ENCODE measurements at regions not wholly inside any gene's neighbourhood (a gene's known extent, or its start where the extent isn't known, plus 50 kb on each side); places are given as distances from the start of the nearest gene placed in this dataset.

- DNase-seq (ENCODE audit: low read depth), result no peak
- no peak for TF ChIP-seq CTCF (conservative IDR thresholded peaks at IDR 0.05; ENCODE audit: low read length)
- no peak overlapping the region for H3K4me3 ChIP-seq (ENCODE audit: low read length)
These were observed 347.1 kb upstream of the FAM98A start for GRCh38 chr2:33946193-33946592.

DNA sequence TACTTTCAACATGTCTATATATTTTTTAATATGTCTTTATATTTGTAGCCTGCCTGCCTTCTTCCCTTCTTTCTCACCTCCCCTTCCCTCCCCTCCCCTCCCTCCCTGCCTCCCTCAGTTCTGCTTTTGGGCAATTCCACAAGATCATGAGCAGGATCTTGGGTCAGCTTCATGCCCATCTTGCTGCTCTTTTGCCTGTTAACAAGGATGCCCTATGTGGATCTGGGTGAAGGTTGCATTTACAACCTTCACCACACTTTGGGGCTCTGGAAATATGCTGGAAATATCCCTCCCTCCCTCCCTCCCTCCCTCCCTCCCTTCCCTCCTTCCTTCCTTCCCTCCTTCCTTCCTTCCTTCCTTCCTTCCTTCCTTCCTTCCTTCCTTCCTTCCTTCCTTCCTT is 334.1 kb upstream of the FAM98A start:
- DNase-seq (ENCODE audit: low read depth), result no peak
- H3K4me3 ChIP-seq (ENCODE audit: low read length), result no peak overlapping the region
- no peak for TF ChIP-seq CTCF (conservative IDR thresholded peaks at IDR 0.05; ENCODE audit: low read length)

- TF ChIP-seq CTCF (conservative IDR thresholded peaks at IDR 0.05; ENCODE audit: low read length), result no peak
- no peak for DNase-seq (ENCODE audit: low read depth)
- H3K4me3 ChIP-seq (ENCODE audit: low read length), result no peak overlapping the region
These were observed 332.1 kb upstream of the FAM98A start for GRCh38 chr2:33931164-33931563.

GRCh38 chr2:33929467-33929866 is 330.4 kb upstream of the FAM98A start:
- no peak overlapping the region for H3K4me3 ChIP-seq (ENCODE audit: low read length)
- no peak for TF ChIP-seq CTCF (conservative IDR thresholded peaks at IDR 0.05; ENCODE audit: low read length)
- DNase-seq (ENCODE audit: low read depth), result no peak

DNA sequence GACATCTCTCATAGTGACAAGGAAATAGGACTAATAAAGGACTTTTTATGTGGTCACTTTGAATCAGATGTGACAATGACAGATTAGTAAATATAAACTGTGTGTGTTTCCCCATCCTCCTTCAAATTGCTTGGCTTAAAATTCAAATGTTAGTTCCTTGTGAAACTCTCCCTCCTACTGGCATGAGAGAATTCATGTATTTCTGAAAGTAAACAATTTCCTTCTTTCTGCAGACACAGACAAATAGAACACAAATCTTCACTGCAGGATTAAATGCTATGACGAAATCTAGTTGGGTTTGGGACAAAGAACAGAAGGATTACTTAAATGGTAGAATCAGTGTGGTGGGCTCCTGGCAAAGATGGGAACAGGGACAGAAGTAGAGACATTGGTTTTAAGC is 328.7 kb upstream of the FAM98A start:
- no peak for TF ChIP-seq CTCF (conservative IDR thresholded peaks at IDR 0.05; ENCODE audit: low read length)
- no peak for DNase-seq (ENCODE audit: low read depth)
- H3K4me3 ChIP-seq (ENCODE audit: low read length), result no peak overlapping the region

DNA sequence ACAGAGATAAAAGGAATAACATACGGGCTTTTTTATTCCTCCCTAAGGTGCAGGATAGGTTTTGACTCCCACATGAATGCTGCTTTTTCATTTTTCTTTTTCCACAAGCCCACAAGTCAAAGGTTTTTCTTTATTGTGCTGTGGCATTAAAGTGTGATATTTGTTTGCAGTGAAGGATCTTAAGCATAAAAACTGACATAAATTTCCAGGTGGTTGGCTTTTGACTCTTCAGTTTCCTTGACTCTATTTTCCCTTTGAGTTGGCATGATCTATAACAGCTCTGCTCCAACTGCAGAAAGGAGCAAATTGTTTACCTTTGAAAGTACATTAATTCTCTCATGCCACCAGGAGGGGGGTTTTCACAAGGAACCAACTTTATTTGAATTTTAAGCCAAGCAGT is 326.2 kb upstream of the FAM98A start:
- no peak overlapping the region for H3K4me3 ChIP-seq (ENCODE audit: low read length)
- no peak for DNase-seq (ENCODE audit: low read depth)
- TF ChIP-seq CTCF (conservative IDR thresholded peaks at IDR 0.05; ENCODE audit: low read length), result no peak

DNA sequence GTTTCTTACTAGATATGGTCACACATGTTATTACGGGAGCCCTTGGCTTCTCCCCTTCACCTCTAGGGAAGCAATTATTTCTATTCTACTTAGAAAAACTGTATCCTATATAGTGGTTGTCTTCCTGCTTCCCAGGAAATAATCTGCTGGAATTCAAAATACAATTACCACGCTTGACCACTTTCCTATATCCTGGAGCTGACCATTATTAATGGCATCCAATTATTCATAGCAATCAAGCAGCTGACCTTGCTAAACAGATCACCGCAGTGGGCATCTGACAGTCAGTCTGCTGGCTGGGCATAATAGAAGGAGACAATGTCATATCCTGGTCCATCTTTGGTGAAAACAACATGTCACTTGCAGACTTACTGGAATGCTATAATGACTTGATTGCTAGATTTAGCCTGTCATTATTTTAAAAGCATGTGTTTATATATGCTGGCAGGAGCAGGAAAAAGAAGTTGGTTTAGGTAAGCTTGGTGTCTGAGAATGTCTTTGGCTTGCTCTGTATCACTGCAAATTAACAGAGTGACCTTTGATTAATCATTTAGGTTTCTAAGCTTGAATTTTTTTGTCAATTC is 325.6 kb upstream of the FAM98A start:
- no peak for DNase-seq (ENCODE audit: low read depth)
- TF ChIP-seq CTCF (conservative IDR thresholded peaks at IDR 0.05; ENCODE audit: low read length), result no peak
- no peak overlapping the region for H3K4me3 ChIP-seq (ENCODE audit: low read length)

Measured in AG10803 (cell line).